Neural cell (in vitro differentiated cells): ENCODE measurements at regions not wholly inside any gene's neighbourhood (a gene's known extent, or its start where the extent isn't known, plus 50 kb on each side); places are given as distances from the start of the nearest gene placed in this dataset.

Source experiments
- EP300 ChIP-seq: fragments of 450-650 bp; conservative IDR thresholded peaks from 2 replicates; pipeline ENCODE4 v1.6.1; 2014; ENCODE audit warnings: antibody characterized with exemption, mild to moderate bottlenecking, moderate library complexity; ENCODE audit not compliant: poor library complexity, severe bottlenecking
- EZH2 ChIP-seq: fragments of 200-600, 300-800 bp; shearing (Covaris generic), sonication (generic); IDR thresholded peaks from 2 replicates; pipeline ENCODE4 v1.6.1; 2014; ENCODE audit warnings: antibody characterized with exemption, low read length, borderline replicate concordance, mild to moderate bottlenecking; ENCODE audit not compliant: insufficient read depth, poor library complexity, severe bottlenecking
- MXI1 ChIP-seq: fragments of 450-650 bp; conservative IDR thresholded peaks from 2 replicates; pipeline ENCODE4 v1.6.1; 2014; ENCODE audit warnings: antibody characterized with exemption, mild to moderate bottlenecking; ENCODE audit not compliant: poor library complexity, severe bottlenecking
- POLR2AphosphoS5 ChIP-seq: IDR thresholded peaks from 2 replicates; pipeline ENCODE4 v1.6.1; 2012
- SMC3 ChIP-seq: fragments of 450-650 bp; conservative IDR thresholded peaks from 2 replicates; pipeline ENCODE4 v1.6.1; 2014; ENCODE audit warnings: antibody characterized with exemption, mild to moderate bottlenecking, moderate library complexity; ENCODE audit not compliant: poor library complexity
- TAF1 ChIP-seq: IDR thresholded peaks from 2 replicates; pipeline ENCODE4 v1.6.1; 2012; ENCODE audit warnings: low read depth
- TF ChIP-seq, protein P1 (sequence below): fragments of 450-650 bp; IDR thresholded peaks from 2 replicates; pipeline ENCODE4 v1.5.1; 2014; ENCODE audit warnings: antibody characterized with exemption, mild to moderate bottlenecking, moderate library complexity; ENCODE audit not compliant: poor library complexity, severe bottlenecking
- TF ChIP-seq, protein P2 (sequence below): IDR thresholded peaks from 2 replicates; pipeline ENCODE4 v1.6.1; 2012; ENCODE audit warnings: borderline replicate concordance

DNA sequence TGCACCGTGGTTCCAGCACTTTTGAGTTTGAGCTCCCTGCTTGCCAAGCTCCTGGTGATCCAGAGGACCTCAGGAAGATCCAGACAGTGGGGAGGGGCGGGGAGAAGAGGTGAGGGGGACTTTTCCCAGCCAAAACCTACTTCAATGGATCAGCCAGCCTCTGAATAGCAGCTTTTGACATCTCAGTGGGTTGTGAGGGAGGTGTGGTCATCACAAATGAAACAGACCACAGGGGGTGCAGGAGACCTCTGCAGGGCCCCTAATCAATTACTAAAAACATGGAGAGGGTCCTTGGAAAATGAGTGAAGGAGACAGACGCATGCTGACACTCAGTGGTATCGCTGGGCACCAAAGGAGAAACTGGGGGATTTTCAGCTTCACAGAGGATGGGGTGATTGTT lies 372.7 kb downstream of the ZNF521 start:
- TF ChIP-seq, protein P1, sequence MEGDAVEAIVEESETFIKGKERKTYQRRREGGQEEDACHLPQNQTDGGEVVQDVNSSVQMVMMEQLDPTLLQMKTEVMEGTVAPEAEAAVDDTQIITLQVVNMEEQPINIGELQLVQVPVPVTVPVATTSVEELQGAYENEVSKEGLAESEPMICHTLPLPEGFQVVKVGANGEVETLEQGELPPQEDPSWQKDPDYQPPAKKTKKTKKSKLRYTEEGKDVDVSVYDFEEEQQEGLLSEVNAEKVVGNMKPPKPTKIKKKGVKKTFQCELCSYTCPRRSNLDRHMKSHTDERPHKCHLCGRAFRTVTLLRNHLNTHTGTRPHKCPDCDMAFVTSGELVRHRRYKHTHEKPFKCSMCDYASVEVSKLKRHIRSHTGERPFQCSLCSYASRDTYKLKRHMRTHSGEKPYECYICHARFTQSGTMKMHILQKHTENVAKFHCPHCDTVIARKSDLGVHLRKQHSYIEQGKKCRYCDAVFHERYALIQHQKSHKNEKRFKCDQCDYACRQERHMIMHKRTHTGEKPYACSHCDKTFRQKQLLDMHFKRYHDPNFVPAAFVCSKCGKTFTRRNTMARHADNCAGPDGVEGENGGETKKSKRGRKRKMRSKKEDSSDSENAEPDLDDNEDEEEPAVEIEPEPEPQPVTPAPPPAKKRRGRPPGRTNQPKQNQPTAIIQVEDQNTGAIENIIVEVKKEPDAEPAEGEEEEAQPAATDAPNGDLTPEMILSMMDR: no peak
- no peak for TF ChIP-seq MXI1
- no peak for TF ChIP-seq EZH2
- no peak for TF ChIP-seq EP300
- TF ChIP-seq POLR2AphosphoS5: no peak
- TF ChIP-seq TAF1: no peak
- no peak for TF ChIP-seq SMC3
- TF ChIP-seq, protein P2, sequence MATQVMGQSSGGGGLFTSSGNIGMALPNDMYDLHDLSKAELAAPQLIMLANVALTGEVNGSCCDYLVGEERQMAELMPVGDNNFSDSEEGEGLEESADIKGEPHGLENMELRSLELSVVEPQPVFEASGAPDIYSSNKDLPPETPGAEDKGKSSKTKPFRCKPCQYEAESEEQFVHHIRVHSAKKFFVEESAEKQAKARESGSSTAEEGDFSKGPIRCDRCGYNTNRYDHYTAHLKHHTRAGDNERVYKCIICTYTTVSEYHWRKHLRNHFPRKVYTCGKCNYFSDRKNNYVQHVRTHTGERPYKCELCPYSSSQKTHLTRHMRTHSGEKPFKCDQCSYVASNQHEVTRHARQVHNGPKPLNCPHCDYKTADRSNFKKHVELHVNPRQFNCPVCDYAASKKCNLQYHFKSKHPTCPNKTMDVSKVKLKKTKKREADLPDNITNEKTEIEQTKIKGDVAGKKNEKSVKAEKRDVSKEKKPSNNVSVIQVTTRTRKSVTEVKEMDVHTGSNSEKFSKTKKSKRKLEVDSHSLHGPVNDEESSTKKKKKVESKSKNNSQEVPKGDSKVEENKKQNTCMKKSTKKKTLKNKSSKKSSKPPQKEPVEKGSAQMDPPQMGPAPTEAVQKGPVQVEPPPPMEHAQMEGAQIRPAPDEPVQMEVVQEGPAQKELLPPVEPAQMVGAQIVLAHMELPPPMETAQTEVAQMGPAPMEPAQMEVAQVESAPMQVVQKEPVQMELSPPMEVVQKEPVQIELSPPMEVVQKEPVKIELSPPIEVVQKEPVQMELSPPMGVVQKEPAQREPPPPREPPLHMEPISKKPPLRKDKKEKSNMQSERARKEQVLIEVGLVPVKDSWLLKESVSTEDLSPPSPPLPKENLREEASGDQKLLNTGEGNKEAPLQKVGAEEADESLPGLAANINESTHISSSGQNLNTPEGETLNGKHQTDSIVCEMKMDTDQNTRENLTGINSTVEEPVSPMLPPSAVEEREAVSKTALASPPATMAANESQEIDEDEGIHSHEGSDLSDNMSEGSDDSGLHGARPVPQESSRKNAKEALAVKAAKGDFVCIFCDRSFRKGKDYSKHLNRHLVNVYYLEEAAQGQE: no peak
